ENCODE measurements at regions not wholly inside any gene's neighbourhood (a gene's known extent, or its start where the extent isn't known, plus 50 kb on each side); places are given as distances from the start of the nearest gene placed in this dataset.
"Not testable (repeated sequence)": the region's sequence is repeated elsewhere in the genome, so short reads cannot be mapped to it uniquely, and the experiment has no call there.

DNA sequence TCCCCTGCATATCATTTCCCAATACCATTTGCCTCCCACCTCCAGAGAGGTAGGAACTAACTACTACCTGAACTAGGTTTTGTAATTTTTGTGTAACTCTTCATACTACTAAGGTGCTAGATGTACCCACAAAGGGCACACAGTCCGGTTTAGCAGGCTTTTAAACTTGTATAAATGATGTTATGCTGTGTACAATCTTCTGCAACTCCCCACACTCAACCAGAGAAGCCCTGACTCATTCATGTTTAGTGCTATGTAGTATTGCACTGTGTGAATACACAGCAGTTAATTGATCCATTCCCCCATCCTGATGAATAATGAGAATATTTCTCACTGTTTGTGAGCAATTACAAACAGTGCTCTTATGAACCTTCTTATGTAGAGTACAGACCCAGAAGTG is 285.6 kb downstream of the SMAD2 start:
- Histone ChIP-seq H3K4me3 (replicated peaks in 1 of 3; ENCODE audit: low read depth in 2 of 3, low read length in 3 of 3) (no peak overlapping the region), H3K4me2 (replicated peaks; ENCODE audit: extremely low read depth, low read length, poor library complexity, severe bottlenecking) (no peak overlapping the region), H3K4me1 (ENCODE audit: control insufficient read depth in 1 of 2, insufficient read depth in 2 of 2, low read length in 2 of 2) (no peaks in the 10 kb centered on the region), H3K79me2 (ENCODE audit: insufficient read depth, low read length) (no peaks in the 10 kb centered on the region), H2AFZ (ENCODE audit: insufficient read depth, low read depth, low read length, poor library complexity, severe bottlenecking) (no peak overlapping the region), H3K27me3 (ENCODE audit: control insufficient read depth in 2 of 2, insufficient read depth in 2 of 2, low read length in 2 of 2) (no peaks in the 10 kb centered on the region), H3K27ac (ENCODE audit: low read depth in 1 of 2, low read length in 2 of 2) (no peak overlapping the region), H4K20me1 (ENCODE audit: insufficient read depth, low read length) (no peaks in the 10 kb centered on the region), H3K9me3 (replicated peaks in 1 of 2; ENCODE audit: control insufficient read depth in 1 of 2, insufficient read depth in 1 of 2, low read length in 2 of 2) (peaks cover 0 to 6% of the 10 kb centered on the region in 2 donors), H3K9ac (ENCODE audit: insufficient read depth, low read length, poor library complexity, severe bottlenecking) (no peak overlapping the region), H3K36me3 (replicated peaks in 1 of 2; ENCODE audit: control insufficient read depth in 1 of 2, insufficient read depth in 2 of 2, low read length in 2 of 2) (no peaks in the 10 kb centered on the region)
- Mint-ChIP-seq H3K4me3 (no peak overlapping the region), H3K4me1 (no peaks in the 10 kb centered on the region), H3K9me3 (peaks cover 2 to 6% (median 4%) of the 10 kb centered on the region in 7 donors), H3K27me3 (ENCODE audit: low read depth in 3 of 3) (peaks cover 0 to 4% (median 2%) of the 10 kb centered on the region in 3 donors), H3K36me3 (no peaks in the 10 kb centered on the region), H3K27ac (no peak overlapping the region)
- TF ChIP-seq, protein P1, sequence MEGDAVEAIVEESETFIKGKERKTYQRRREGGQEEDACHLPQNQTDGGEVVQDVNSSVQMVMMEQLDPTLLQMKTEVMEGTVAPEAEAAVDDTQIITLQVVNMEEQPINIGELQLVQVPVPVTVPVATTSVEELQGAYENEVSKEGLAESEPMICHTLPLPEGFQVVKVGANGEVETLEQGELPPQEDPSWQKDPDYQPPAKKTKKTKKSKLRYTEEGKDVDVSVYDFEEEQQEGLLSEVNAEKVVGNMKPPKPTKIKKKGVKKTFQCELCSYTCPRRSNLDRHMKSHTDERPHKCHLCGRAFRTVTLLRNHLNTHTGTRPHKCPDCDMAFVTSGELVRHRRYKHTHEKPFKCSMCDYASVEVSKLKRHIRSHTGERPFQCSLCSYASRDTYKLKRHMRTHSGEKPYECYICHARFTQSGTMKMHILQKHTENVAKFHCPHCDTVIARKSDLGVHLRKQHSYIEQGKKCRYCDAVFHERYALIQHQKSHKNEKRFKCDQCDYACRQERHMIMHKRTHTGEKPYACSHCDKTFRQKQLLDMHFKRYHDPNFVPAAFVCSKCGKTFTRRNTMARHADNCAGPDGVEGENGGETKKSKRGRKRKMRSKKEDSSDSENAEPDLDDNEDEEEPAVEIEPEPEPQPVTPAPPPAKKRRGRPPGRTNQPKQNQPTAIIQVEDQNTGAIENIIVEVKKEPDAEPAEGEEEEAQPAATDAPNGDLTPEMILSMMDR (IDR thresholded peaks at IDR 0.05) = no peak
- intact Hi-C loops (cut with micrococcal nuclease) = no loop called here
- DNase-seq = no peak
- no CpG with 5 or more reads among the region's 1 CpG for WGBS (ENCODE audit: insufficient coverage)

DNA sequence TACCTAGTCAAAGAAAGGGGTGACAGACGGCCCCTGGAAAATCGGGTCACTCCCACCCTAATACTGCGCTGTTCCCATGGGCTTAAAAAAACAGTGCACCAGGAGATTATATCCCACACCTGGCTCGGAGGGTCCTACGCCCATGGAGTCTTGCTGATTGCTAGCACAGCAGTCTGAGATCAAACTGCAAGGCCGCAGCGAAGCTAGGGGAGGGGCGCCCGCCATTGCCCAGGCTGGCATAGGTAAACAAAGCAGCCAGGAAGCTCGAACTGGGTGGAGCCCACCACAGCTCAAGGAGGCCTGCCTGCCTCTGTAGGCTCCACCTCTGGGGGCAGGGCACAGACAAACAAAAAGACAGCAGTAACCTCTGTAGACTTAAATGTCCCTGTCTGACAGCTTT is 292.9 kb downstream of the SMAD2 start:
- H3K4me3 Mint-ChIP-seq = not testable (repeated sequence)

More for the DNA sequence above, 292.9 kb downstream of the SMAD2 start:
- WGBS (ENCODE audit: insufficient coverage) = 86% methylated on average over 3 of the region's 10 CpGs
- H3K4me2 ChIP-seq (replicated peaks; ENCODE audit: extremely low read depth, low read length, poor library complexity, severe bottlenecking); H3K4me3 ChIP-seq (replicated peaks in 1 of 3; ENCODE audit: low read depth in 2 of 3, low read length in 3 of 3); H3K36me3 Mint-ChIP-seq; H2AFZ ChIP-seq (ENCODE audit: insufficient read depth, low read depth, low read length, poor library complexity, severe bottlenecking); H3K27me3 Mint-ChIP-seq (ENCODE audit: low read depth in 3 of 3); H3K27ac Mint-ChIP-seq; H3K9me3 ChIP-seq (replicated peaks in 1 of 2; ENCODE audit: control insufficient read depth in 1 of 2, insufficient read depth in 1 of 2, low read length in 2 of 2); H3K27ac ChIP-seq (ENCODE audit: low read depth in 1 of 2, low read length in 2 of 2); H3K27me3 ChIP-seq (ENCODE audit: control insufficient read depth in 2 of 2, insufficient read depth in 2 of 2, low read length in 2 of 2); H4K20me1 ChIP-seq (ENCODE audit: insufficient read depth, low read length); intact Hi-C loops (cut with micrococcal nuclease); H3K79me2 ChIP-seq (ENCODE audit: insufficient read depth, low read length); H3K9ac ChIP-seq (ENCODE audit: insufficient read depth, low read length, poor library complexity, severe bottlenecking); H3K4me1 Mint-ChIP-seq; H3K36me3 ChIP-seq (replicated peaks in 1 of 2; ENCODE audit: control insufficient read depth in 1 of 2, insufficient read depth in 2 of 2, low read length in 2 of 2); DNase-seq; H3K4me1 ChIP-seq (ENCODE audit: control insufficient read depth in 1 of 2, insufficient read depth in 2 of 2, low read length in 2 of 2): not testable (repeated sequence)
- H3K9me3 Mint-ChIP-seq = peaks cover 2 to 17% (median 3%) of the 10 kb centered on the region in 7 donors
